UCSD-AML1 (cell line): ENCODE measurements at regions not wholly inside any gene's neighbourhood (a gene's known extent, or its start where the extent isn't known, plus 50 kb on each side); places are given as distances from the start of the nearest gene placed in this dataset.
"Not testable (repeated sequence)": the region's sequence is repeated elsewhere in the genome, so short reads cannot be mapped to it uniquely, and the experiment has no call there.

Experiments used
- DNase-seq: peaks from one replicate; lab custom pipeline; 2025; ENCODE audit not compliant: unreplicated experiment; lab: John Stamatoyannopoulos, UW

DNA sequence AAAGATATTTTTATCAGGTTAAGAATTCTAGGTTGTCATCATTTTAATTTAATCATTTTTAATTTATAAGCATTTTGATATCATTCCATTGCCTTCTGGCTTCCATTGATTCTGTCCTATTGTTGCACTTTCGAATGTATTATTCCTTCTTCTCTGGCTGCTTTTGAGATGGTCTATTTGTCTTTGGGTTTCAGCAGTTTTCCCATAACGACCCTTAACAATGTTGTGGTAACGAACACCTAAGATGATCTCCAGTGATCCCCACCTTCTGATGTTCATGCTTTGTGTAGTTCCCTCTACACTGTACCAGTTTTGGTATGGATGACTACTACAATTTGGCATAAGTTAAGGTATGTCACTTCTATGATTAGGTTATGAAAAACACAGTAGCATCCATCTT, 59.9 kb downstream of the MINAR1 start:
- DNase-seq = no peak

DNA sequence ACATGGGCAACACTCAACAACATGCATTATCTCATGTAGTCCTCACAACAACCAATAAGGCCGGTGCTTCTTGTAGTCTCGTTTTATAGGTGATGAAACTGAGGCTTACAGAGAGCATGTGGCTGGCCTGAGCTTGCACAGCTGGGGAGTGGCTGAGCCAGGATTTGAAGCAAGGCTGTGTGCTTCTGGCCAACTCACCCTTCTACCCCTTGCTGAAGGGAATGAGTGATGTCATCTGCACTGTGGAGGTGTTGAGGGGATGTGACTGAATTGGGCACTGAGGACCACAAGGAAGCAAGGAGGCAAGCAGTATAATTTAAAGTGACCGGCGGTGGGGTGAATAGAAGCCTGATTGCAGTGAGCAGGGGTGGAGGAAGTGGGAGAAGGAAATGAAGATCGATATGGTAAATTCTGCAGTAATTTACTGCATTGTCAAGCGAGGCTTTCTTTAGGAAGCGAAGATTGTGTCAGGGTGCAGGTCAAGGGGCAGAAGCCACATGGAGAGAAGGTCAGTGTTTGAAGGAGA, 62.3 kb downstream of the MINAR1 start:
- DNase-seq = no peak

DNA sequence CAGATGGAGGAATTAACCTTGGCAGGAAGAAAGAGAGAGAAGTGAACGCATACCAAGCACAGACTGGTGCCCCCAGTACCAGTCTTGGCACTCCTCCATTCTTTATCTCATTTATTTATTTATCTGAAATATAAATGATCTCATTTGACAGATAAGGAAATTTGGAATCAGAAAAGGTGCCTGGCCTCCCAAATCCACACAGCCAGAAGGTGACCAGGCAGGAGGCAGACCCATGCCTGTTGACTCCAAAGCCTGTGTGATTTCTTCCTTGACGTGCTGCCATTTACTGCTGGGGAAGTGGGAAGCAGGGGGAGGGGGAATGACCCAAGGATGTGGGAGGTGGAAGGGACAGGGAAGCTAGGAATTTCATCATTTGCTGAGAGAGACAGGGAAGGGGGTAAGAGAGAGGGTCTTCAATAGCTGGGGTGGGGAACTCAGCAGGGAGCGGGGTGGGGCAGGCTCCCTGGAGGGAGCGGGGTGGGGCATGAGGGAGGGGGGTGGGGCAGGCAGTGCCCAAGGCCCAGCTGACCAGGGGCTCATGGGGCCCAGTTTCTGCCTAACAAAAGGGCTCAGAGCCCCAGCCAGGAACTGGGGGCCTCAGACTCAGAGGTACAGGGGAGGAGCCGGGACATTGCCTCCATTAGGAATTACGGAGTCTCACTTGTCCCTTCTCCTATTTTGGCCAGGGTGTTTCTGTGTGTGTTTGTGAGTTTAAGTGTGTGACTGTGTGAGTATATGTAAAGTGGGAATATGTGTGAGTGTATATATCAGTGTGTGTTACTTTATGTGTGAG, 63.0 kb downstream of the MINAR1 start:
- DNase-seq = no peak

DNA sequence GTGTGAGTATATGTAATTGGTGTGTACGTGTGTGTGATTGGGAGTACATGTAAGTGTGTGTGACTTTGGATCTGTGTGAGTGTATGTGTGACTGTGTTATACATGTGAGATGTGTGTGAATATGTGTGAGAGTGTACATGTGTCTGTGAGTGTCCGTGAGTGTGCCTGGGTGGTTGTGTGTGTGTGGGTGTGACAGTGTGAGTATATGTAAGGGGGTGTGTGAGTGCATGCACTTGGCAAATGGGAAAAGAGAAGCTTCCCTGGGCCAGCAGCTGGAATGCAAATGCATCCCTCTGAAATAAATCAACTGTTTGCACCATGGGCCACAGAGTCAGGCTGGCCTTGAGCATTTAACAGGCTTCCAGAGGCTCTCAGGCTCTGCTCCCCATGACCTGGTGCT, 63.6 kb downstream of the MINAR1 start:
- no peak for DNase-seq

DNA sequence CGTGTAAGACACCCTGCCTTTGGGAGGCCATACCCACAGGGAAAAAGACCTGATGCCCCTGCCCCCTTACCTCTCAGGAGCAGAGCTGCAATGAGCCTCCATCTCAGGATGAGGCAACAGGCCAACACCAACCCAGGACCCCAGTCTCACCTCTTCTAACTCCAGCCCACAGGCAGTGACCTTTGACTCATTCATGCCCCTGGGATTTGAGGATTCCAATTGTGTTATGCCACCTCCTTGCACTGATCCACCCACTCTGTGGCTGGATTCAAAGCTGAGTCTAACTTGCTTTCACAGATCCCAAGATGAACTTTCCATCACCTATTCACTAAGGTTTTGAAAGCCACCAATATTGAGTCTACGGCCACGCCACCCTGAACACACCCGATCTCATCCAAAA, 64.7 kb downstream of the MINAR1 start:
- no peak for DNase-seq

DNA sequence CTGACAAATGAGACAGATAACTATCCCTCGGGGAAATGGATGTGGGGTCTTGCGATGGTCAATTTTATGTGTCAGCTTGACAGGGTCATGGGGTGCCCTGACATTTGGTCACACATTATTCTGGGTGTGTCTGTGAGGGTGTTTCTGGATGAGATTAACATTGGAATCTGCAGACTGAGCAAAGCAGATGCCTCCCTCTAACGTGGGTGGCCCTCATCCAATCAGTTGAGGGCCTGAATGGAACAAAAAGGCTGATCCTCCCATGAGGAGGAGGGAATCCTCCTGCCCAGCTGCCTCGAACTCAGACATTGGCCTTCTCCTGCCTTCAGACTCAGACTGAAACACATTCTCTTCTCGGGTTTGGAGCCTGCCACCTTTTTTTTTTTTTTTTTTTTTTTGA, 69.0 kb downstream of the MINAR1 start:
- no peak for DNase-seq

DNA sequence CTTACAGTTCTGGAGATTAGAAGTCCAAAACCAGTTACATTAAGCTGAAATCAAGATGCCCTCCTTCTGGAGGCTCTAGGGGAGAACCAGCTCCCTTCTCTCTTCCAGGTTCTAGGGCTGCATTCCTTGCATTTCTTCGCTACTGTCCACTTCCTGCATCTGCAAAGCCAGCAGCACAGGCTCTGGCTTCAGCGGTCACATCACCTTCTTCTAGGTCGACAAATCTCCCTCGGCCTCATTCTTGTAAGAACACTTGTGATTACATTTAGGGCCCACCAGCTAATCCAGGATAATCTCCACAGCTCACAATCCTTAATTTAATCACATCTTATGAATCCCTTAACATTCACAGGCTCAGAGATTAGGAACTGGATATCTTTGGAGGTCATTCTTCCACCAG, 73.8 kb downstream of the MINAR1 start:
- DNase-seq = no peak

DNA sequence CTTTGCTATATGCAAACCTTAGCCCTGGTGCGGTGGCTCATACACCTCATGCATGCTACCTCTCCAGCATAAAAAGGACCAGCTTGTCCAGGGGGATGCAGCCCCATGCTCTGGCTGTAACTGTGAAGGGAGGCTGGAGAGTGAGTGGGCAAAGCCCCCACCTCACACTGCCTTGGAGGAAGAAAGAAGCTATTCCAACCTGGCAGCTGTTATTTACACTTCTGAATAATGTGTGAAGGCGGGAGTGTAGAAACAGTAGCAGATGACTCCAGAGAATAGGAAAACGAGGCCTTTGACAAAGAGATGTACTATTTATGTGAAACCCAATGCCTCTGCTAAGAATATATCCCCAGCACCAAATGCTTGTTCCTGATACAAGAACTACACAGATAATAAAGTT, 80.7 kb downstream of the MINAR1 start:
- not testable (repeated sequence) for DNase-seq

DNA sequence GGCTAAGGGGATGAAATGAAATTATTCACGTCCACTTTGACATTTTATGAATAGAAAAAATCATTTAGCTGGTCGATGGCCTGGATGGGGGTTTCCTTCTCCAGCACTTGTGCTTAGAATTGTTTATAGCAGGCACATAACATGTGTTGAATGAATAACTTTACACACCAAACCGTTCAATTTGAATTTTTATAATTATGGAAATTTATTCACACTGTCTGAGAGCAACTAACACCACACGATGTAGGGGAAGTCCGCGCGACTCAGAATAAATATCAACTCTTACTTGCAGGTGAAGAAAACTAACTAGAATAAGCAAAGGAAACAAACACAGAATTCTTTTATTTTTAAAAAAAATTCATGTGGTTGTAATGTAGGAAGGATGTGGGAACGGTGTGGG, 81.3 kb downstream of the MINAR1 start:
- no peak for DNase-seq

DNA sequence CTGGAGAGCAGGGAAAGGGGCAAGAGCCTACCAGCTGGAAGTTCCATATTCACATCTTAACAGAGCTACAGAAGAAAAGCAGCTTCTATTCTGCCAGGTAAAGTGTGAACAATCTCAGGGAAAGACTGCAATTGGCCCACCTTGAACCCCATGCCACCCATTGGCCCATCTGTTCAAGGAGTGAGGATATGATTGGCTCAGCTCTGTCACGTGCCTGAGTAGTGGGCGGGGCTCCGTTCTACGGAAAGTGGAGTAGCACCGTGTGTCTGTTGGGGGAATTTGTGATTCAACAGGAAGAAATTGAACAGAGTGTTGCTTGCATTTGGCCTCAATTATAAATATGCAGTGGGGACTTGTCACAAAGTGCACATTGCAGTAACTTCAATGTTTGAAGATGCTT, 81.8 kb downstream of the MINAR1 start:
- no peak for DNase-seq

DNA sequence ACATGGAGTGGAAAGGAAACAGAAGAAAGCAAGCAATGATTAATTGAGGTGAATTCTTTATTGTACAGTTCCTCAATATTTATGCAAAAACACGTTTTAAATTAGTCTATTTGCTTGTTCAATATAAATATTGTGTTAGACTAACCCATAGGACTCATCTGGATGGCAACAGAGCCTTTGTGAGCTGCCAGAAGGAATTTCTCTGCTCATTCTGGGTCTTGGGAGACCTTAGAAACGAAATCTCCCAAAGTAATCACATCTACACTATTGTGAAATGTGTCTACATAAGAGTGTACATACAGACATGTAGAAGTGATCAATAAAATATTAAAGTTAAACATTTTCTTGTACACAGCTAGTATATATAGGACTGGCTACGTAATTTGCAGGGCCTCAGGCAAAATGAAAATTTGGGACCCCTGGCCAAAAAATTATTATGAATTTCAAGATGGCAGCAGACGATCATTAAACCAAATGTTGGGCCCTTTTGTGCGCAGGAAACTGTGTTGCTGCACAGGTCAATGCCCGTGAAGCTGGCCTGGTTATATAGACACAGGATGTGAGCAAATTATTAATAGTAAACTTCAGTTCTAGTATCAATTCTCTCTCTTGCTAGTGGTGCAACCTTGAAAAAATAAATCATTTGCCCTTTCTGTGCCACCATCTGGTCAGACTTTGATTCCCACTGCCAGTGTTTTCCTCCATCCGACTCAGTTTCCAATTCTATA, 83.3 kb downstream of the MINAR1 start:
- no peak for DNase-seq

DNA sequence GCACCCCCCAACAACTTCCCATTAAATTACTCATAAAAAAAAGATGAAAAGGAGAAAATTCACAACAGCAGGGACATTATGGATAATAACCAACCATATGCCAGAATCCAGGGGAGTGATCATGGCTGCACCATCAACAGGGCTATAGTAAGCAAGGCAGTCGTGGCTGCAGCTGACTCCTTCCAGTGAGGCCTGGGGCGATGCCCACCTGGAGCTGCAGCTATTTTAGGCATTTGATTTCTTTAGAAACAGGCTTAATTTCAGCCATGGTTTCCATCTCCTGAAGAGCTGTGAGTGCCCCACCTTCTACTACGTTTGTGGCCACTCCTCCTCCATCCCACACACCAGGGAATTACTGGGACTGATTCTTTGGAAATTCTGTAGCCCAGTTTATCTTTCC, 84.0 kb downstream of the MINAR1 start:
- no peak for DNase-seq

DNA sequence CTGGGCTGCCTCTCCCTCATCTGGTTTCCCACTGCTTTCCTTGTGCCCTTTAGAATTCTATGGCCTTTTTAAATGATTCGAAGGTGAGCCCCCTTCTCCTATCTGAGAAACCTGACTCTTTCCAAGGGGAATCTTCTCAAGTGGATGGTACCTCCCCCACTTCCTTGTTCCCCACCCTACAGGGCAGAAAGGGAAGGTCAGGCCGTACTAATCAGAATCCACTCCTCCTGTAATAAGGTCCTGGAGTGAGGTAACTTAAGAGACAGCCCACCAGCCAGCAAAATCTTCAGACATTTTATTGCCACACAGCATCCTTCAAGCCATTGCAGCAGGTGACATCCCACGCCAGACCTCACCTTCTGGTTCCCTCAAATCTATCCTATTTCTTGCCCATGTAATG, 84.5 kb downstream of the MINAR1 start:
- DNase-seq = no peak

DNA sequence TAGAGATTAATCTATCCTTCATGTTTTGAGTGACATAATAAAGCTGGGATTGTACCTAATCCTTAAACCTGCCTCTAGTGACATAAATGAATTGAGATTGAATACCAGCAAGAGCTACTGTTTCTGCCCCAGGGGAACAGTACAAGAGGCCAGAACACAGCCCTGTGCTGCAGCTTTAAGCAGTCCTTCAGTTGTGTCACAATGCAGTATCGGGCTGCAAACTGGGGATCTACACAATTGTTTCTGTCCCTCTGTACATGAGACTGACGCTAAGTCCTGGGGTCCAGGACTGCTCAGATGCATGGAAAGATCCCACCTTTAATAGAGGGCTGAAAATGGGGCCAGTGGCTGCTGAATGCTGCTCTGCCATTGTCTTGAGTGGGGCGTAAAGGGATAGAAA, 87.5 kb downstream of the MINAR1 start:
- DNase-seq = no peak

DNA sequence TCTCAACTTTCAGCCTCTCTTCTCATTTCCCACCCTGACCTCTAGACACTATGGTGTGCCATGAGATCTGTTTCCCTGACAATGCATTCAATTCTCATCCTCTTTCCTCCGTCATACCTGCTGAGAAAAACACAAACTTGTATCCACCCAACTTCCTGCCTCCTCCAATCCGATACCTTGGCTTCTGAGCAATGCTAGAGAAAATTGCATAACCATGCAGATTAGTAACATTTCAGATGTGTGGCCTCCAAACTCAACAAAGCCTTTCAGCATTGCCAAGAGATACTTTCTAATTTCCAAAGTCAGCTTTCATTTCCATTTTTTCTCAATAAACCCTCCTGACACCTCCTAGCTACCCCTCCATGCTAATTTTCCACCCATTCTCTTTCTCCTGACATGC, 88.5 kb downstream of the MINAR1 start:
- no peak for DNase-seq

DNA sequence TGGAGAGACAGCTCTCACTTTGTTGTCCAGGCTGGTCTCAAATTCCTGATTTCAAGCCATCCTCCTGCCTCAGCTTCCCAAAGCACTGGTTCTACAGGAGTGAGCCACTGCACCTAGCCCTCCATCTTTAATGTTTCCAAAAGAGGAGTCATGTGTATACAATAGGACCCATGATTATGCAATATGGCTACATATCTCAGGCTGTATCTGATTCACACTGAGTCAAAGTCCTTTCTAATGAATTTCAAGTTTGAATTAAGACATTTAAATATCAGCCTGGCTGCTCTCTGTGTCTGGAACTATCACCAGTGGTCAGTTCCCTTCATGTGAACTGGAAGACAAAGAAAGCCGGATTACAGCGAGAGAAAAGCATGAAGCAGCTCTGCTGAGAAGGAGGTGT, 90.5 kb downstream of the MINAR1 start:
- DNase-seq = no peak

DNA sequence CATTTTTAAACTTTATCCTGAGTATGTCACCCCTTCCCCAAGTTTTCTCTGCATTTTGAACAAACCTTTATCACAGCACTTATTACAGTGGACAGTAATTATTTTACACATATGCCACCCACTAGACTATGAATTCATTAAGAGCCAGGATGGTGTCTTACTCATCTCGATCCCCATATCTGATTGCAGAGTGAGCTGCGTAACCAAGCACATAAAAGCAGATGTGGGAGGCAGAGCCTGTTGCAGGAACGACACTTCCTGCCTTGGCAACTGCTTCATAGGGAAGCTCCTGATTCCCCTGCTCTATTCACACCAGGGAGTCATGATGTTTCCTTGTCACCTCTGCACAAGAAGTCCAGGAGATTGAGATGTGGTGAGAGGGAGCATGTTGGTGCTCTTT, 91.1 kb downstream of the MINAR1 start:
- DNase-seq = no peak

DNA sequence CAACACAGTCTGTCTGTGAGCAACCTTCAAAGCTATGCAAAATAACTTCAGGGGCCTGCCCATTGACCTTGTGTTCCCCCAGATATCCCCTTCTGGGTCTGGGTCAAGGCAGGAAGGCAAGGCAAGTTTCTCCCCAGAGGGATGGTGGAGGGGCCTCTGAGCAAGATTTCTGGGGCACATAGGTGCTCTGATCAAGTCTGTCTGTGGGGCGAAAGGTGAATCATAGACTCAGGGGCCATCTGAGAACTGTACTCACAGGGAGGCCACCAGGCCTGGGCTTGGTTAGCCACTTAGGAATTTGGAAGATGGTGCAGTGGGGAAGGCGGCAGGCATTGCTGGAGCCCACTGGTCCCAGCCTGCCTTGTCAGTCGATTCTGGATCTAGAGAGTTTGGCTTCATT, 92.4 kb downstream of the MINAR1 start:
- DNase-seq = no peak

DNA sequence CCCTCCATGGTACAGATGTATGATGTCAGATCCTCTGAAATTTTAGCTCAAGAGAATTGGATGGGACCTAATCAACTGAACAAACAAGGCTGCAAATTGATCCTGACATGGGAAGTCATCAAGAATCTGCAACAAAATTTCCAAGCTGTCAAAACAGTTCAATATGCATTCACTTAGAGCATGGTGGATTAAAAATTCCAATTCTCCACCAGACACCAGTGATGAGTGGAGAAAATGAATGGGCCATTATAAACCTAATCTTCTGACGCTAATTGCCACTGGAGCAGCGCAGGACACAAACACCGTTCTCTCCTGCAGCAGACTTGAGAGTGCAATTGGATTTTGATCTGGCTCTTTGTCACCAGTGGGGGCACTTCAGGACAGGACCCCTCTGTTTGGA, 94.2 kb downstream of the MINAR1 start:
- DNase-seq = no peak

DNA sequence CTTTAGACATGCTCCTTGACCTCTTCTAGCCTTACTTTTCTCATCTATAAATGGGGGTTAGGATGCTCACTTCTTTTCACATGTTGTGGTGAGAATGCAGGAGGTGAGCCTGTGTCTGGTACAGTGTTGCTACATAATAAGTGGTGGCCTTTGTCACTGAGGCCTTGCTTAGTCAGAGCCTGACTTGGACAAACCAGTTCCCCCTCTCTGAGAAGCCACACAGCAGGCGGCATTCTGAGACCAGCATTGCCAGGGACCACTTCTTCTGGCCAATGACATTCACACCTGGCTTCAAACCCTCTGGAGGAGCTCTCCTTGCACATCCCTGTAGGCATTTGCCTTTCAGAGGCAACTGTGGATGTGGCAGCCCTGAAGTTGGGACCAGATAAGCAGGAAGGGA, 95.7 kb downstream of the MINAR1 start:
- DNase-seq = no peak

DNA sequence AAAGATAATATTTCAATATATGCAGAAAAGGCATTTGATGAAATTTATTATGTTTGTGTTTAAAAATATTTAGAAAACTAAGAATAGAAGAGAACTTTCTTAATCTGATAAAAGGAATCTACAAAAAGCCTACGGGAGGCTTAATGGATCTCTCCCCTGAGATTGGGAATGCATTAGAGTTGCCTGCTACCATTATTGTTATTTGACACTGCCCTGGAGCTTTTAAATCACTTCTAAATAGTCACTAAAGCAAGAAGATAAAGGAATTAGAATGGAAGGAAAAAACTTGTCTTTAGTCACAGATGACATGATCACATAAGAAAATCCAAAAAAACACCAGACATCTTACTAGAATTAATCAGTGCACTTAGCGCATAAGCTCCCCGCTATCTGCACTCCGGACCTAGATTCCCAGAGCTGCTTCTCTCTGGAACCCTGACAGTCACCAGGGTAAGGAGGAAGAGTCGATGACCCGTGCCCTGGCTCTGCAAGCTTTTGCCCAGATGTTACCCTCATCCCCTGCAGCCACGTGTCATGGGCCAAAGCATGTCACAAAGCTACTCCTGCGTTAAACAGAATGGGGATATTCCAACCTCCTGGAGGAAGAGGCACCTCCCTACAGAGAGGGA, 97.1 kb downstream of the MINAR1 start:
- DNase-seq = no peak

DNA sequence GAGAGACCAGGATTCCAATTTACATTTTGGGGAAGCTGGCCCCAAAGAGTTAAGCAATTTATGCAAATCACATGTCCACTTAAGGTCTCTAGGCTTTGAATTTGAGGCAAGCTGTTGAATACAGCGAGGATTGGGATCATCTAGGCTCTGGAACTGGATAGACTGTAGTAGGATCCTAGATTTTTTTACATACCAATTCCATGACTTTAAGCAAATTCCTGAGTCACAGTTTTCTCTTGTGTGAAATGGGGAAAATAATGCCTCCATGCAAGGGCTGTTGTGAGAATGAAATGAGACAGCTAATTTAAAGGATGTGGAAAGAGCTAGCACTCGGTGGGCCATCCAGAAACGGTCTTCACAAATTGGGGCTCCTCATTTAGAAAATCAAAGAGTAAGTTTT, 103.4 kb downstream of the MINAR1 start:
- DNase-seq = no peak
